ENCODE measurements at regions not wholly inside any gene's neighbourhood (a gene's known extent, or its start where the extent isn't known, plus 50 kb on each side); places are given as distances from the start of the nearest gene placed in this dataset.

DNA sequence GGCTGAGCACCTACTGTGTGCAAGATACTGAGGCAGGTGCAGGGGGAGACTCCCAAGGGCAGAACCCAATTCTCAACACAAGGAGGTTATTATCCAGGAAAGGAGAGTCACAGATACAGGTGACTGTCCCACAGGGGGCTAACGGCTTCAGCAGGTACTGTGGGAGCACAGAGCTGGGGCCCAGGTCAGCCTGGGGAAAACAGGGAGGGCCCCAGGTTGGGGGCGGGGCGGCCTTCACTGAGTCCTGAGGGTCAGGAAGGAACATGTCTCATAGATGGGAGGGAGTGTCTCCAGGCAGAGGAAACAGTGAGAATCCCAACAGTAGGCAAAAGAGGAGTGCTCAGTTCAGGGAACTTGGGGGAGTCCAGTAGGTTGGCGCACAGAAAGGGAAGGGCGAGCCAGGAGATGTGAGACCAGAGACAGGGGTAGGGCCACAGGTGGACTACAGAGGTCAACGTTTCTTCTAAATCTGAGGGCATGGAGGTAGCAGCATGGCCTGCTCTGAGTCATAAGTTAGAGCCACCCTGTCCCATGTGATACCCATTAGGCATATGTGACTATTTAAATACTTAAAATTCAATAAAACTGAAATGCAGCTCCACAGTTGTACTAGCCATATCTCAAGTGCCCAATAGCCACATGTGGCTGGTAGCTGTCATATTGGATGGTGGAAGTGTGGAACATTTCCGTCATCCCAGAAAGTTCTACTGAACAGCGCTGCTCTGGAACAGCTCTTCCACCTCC is 157.2 kb downstream of the TTC32 start:
- TF ChIP-seq CTCF (IDR thresholded peaks at IDR 0.05) (no peak), TCF7L2 (IDR thresholded peaks at IDR 0.05; ENCODE audit: low read depth, low read length) (no peak), POLR2AphosphoS5 (IDR thresholded peaks at IDR 0.05; ENCODE audit: low read depth, low read length) (no peak), SIN3A (IDR thresholded peaks at IDR 0.05; ENCODE audit: borderline replicate concordance, insufficient read depth, low read depth, low read length) (no peak)
- TF ChIP-seq, protein P1, sequence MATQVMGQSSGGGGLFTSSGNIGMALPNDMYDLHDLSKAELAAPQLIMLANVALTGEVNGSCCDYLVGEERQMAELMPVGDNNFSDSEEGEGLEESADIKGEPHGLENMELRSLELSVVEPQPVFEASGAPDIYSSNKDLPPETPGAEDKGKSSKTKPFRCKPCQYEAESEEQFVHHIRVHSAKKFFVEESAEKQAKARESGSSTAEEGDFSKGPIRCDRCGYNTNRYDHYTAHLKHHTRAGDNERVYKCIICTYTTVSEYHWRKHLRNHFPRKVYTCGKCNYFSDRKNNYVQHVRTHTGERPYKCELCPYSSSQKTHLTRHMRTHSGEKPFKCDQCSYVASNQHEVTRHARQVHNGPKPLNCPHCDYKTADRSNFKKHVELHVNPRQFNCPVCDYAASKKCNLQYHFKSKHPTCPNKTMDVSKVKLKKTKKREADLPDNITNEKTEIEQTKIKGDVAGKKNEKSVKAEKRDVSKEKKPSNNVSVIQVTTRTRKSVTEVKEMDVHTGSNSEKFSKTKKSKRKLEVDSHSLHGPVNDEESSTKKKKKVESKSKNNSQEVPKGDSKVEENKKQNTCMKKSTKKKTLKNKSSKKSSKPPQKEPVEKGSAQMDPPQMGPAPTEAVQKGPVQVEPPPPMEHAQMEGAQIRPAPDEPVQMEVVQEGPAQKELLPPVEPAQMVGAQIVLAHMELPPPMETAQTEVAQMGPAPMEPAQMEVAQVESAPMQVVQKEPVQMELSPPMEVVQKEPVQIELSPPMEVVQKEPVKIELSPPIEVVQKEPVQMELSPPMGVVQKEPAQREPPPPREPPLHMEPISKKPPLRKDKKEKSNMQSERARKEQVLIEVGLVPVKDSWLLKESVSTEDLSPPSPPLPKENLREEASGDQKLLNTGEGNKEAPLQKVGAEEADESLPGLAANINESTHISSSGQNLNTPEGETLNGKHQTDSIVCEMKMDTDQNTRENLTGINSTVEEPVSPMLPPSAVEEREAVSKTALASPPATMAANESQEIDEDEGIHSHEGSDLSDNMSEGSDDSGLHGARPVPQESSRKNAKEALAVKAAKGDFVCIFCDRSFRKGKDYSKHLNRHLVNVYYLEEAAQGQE (IDR thresholded peaks at IDR 0.05; ENCODE audit: insufficient read depth in 1 of 2, low read depth in 2 of 2, low read length in 1 of 2), result no peak
- H3K4me3 ChIP-seq (ENCODE audit: low read depth in 2 of 2, low read length in 2 of 2), result no peak overlapping the region
- no peaks in the 10 kb centered on the region for H3K27me3 ChIP-seq (ENCODE audit: control insufficient read depth, insufficient read depth, low read length)
- H3K9me3 ChIP-seq (ENCODE audit: control insufficient read depth, insufficient read depth, low read depth, low read length), result no peaks in the 10 kb centered on the region
- intact Hi-C loops (cut with micrococcal nuclease; ENCODE audit: unreplicated experiment) (loop anchor here (10.0 kb wide), 1 partner anchor 380 kb away; no protein-coding TSS in a partner anchor), in situ Hi-C loops (cut with HindIII; ENCODE audit: low pct_unique_long_range_greater_than_20kb, low sequenced_read_pairs) (no loop called here)
- no peak overlapping the region for H3K27ac ChIP-seq (ENCODE audit: low read length)
- no peak for DNase-seq (ENCODE audit: low read depth, low spot score)
- CTCF ChIA-PET, result no interaction called here
- ATAC-seq, result no peak
- H3K36me3 ChIP-seq (ENCODE audit: control insufficient read depth, insufficient read depth, low read length), result no peaks in the 10 kb centered on the region
- POLR2A ChIA-PET, result no interaction called here
- no peaks in the 10 kb centered on the region for H3K4me1 ChIP-seq (ENCODE audit: control insufficient read depth, insufficient read depth, low read length)
- no TSS peak for BruUV-seq (replicated peaks)

DNA sequence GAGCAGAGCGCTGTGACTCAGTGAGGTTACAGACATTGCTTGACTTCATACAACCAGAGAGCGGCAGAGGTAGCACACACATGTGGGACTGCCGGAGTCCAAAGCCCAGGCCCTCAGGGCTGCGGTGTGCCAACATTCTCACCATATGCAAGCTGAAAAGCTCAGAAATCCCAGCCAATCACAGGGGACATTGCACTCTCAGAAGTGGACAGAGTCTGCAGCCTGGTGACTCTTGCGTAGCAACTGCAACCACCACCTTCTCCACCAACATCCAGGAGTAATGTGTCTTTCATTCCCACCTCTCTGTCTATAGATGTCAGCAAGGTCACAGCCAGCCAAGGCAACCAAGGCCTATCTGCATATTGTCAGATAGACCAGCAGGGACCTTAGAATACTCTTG is 158.1 kb downstream of the TTC32 start:
- ATAC-seq, result no peak
- BruUV-seq (replicated peaks), result no TSS peak
- Histone ChIP-seq H3K9me3 (ENCODE audit: control insufficient read depth, insufficient read depth, low read depth, low read length) (no peaks in the 10 kb centered on the region), H3K4me1 (ENCODE audit: control insufficient read depth, insufficient read depth, low read length) (no peaks in the 10 kb centered on the region), H3K4me3 (ENCODE audit: low read depth in 2 of 2, low read length in 2 of 2) (no peak overlapping the region), H3K36me3 (ENCODE audit: control insufficient read depth, insufficient read depth, low read length) (no peaks in the 10 kb centered on the region), H3K27me3 (ENCODE audit: control insufficient read depth, insufficient read depth, low read length) (no peaks in the 10 kb centered on the region), H3K27ac (ENCODE audit: low read length) (no peak overlapping the region)
- CTCF ChIA-PET, result no interaction called here
- in situ Hi-C loops (cut with HindIII; ENCODE audit: low pct_unique_long_range_greater_than_20kb, low sequenced_read_pairs), result no loop called here
- intact Hi-C loops (cut with micrococcal nuclease; ENCODE audit: unreplicated experiment), result loop anchor here (10.0 kb wide), 1 partner anchor 379 kb away; no protein-coding TSS in a partner anchor
- TF ChIP-seq TCF7L2 (IDR thresholded peaks at IDR 0.05; ENCODE audit: low read depth, low read length) (no peak), CTCF (IDR thresholded peaks at IDR 0.05) (no peak), POLR2AphosphoS5 (IDR thresholded peaks at IDR 0.05; ENCODE audit: low read depth, low read length) (no peak), SIN3A (IDR thresholded peaks at IDR 0.05; ENCODE audit: borderline replicate concordance, insufficient read depth, low read depth, low read length) (no peak)
- TF ChIP-seq, protein P1 (IDR thresholded peaks at IDR 0.05; ENCODE audit: insufficient read depth in 1 of 2, low read depth in 2 of 2, low read length in 1 of 2), result no peak
- POLR2A ChIA-PET, result no interaction called here
- DNase-seq (ENCODE audit: low read depth, low spot score), result no peak
